Mammary epithelial cell (primary cell): ENCODE measurements at regions not wholly inside any gene's neighbourhood (a gene's known extent, or its start where the extent isn't known, plus 50 kb on each side); places are given as distances from the start of the nearest gene placed in this dataset.
"Not testable (repeated sequence)": the region's sequence is repeated elsewhere in the genome, so short reads cannot be mapped to it uniquely, and the experiment has no call there.

Source experiments
- CTCF ChIP-seq, 2 donors: IDR thresholded peaks in 1 of 2; conservative IDR thresholded peaks in 1 of 2; 2 replicates each; pipeline ENCODE4 v1.5.1; 2011 to 2012; ENCODE audit warnings: inconsistent platforms in 2 of 2, low read length in 2 of 2, mild to moderate bottlenecking in 2 of 2, control low read depth in 1 of 2, low read depth in 1 of 2; ENCODE audit not compliant: insufficient read depth in 1 of 2; ENCODE audit errors: extremely low read depth in 1 of 2
- EZH2 ChIP-seq: IDR thresholded peaks from 2 replicates; pipeline ENCODE4 v1.6.1; 2012; ENCODE audit warnings: low read length, inconsistent platforms, borderline replicate concordance

- TF ChIP-seq CTCF (conservative IDR thresholded peaks at IDR 0.05 in 1 of 2, IDR thresholded peaks at IDR 0.05 in 1 of 2; ENCODE audit: extremely low read depth in 1 of 2, insufficient read depth in 1 of 2, low read depth in 1 of 2, low read length in 2 of 2); EZH2: not testable (repeated sequence)
Measured at GRCh38 chr22:25456300-25457043, 108.0 kb upstream of the GRK3 start.
